Stromal cell of bone marrow (primary cell): ENCODE measurements at regions not wholly inside any gene's neighbourhood (a gene's known extent, or its start where the extent isn't known, plus 50 kb on each side); places are given as distances from the start of the nearest gene placed in this dataset.
"Not testable (repeated sequence)": the region's sequence is repeated elsewhere in the genome, so short reads cannot be mapped to it uniquely, and the experiment has no call there.

Experiments
- DNase-seq: peaks from one replicate; pipeline ENCODE4 v3.0.0-alpha.2; 2012; ENCODE audit warnings: low read depth

- no peak for DNase-seq
Measured at GRCh38 chr3:162842549-162843216, 1346.1 kb downstream of the OTOL1 start.

- DNase-seq, result no peak
Measured at GRCh38 chr3:162845918-162846317, 1349.3 kb downstream of the OTOL1 start.

GRCh38 chr3:162847511-162847910 is 1350.9 kb downstream of the OTOL1 start:
- DNase-seq, result no peak

GRCh38 chr3:162863579-162863978 is 1367.0 kb downstream of the OTOL1 start:
- no peak for DNase-seq

- DNase-seq, result no peak
Measured at GRCh38 chr3:162865466-162865865, 1368.9 kb downstream of the OTOL1 start.

GRCh38 chr3:162879021-162879562 is 1382.5 kb downstream of the OTOL1 start:
- DNase-seq, result no peak

- no peak for DNase-seq
Measured at GRCh38 chr3:162884373-162884772, 1387.8 kb downstream of the OTOL1 start.

GRCh38 chr3:162892921-162893793 is 1396.5 kb downstream of the OTOL1 start:
- no peak for DNase-seq

GRCh38 chr3:162897291-162897690 is 1400.7 kb downstream of the OTOL1 start:
- no peak for DNase-seq

- no peak for DNase-seq
Measured at GRCh38 chr3:162932503-162932902, 1435.9 kb downstream of the OTOL1 start.

GRCh38 chr3:162933656-162934055 is 1437.0 kb downstream of the OTOL1 start:
- no peak for DNase-seq

- DNase-seq, result no peak
Measured at GRCh38 chr3:162936706-162937105, 1440.1 kb downstream of the OTOL1 start.

GRCh38 chr3:162938083-162938482 is 1441.5 kb downstream of the OTOL1 start:
- DNase-seq, result no peak

- no peak for DNase-seq
Measured at GRCh38 chr3:162945626-162946025, 1449.0 kb downstream of the OTOL1 start.

- no peak for DNase-seq
Measured at GRCh38 chr3:162956711-162957110, 1460.1 kb downstream of the OTOL1 start.

GRCh38 chr3:162960269-162960668 is 1463.7 kb downstream of the OTOL1 start:
- no peak for DNase-seq

- no peak for DNase-seq
Measured at GRCh38 chr3:162970292-162970691, 1473.7 kb downstream of the OTOL1 start.

- DNase-seq, result no peak
Measured at GRCh38 chr3:162971715-162972114, 1475.1 kb downstream of the OTOL1 start.

GRCh38 chr3:162973428-162973917 is 1476.9 kb downstream of the OTOL1 start:
- DNase-seq, result no peak

- peak; percentile 6 for DNase-seq
Measured at GRCh38 chr3:162978136-162978535, 1481.5 kb downstream of the OTOL1 start.

GRCh38 chr3:162984746-162985145 is 1488.1 kb downstream of the OTOL1 start:
- DNase-seq, result no peak

- not testable (repeated sequence) for DNase-seq
Measured at GRCh38 chr3:162987085-162987794, 1490.6 kb downstream of the OTOL1 start.
